H9 (cell line): ENCODE measurements at regions not wholly inside any gene's neighbourhood (a gene's known extent, or its start where the extent isn't known, plus 50 kb on each side); places are given as distances from the start of the nearest gene placed in this dataset.

Experiments used
- DNase-seq: peaks from one replicate; pipeline ENCODE4 v3.0.0-alpha.2; 2017
- H2AFZ ChIP-seq: one replicate; pipeline ENCODE4 v1.6.1; 2013; ENCODE audit warnings: mild to moderate bottlenecking, low read length, control low read depth, moderate library complexity
- H2AK5ac ChIP-seq: 2 replicates; pipeline ENCODE4 v1.6.1; 2013; ENCODE audit warnings: low read length, control low read depth, mixed read lengths; ENCODE audit not compliant: insufficient read length
- H2BK120ac ChIP-seq: one replicate; pipeline ENCODE4 v1.6.1; 2013; ENCODE audit warnings: low read depth, mild to moderate bottlenecking, low read length, control low read depth, inconsistent platforms; ENCODE audit not compliant: poor library complexity, severe bottlenecking
- H2BK12ac ChIP-seq: 2 replicates; pipeline ENCODE4 v1.6.1; 2013; ENCODE audit warnings: low read length, control low read depth, mixed read lengths, low read depth; ENCODE audit not compliant: insufficient read length
- H2BK15ac ChIP-seq: 2 replicates; pipeline ENCODE4 v1.6.1; 2013; ENCODE audit warnings: low read depth, low read length, control low read depth
- H2BK20ac ChIP-seq: one replicate; pipeline ENCODE4 v1.6.1; 2013; ENCODE audit warnings: low read depth, mild to moderate bottlenecking, low read length, control low read depth, inconsistent platforms; ENCODE audit not compliant: poor library complexity, severe bottlenecking
- H2BK5ac ChIP-seq: 2 replicates; pipeline ENCODE4 v1.6.1; 2013; ENCODE audit warnings: low read length, control low read depth, mixed read lengths; ENCODE audit not compliant: insufficient read length
- H3K14ac ChIP-seq: 2 replicates; pipeline ENCODE4 v1.6.1; 2013; ENCODE audit warnings: low read length, control low read depth; ENCODE audit not compliant: insufficient read depth
- H3K18ac ChIP-seq: 2 replicates; pipeline ENCODE4 v1.6.1; 2013; ENCODE audit warnings: low read depth, mild to moderate bottlenecking, mixed read lengths, low read length, control low read depth; ENCODE audit not compliant: insufficient read length
- H3K23ac ChIP-seq: 2 replicates; pipeline ENCODE4 v1.6.1; 2013; ENCODE audit warnings: low read length, control low read depth, mixed read lengths, low read depth; ENCODE audit not compliant: insufficient read length
- H3K23me2 ChIP-seq: 2 replicates; pipeline ENCODE4 v1.6.1; 2013; ENCODE audit warnings: low read depth, mild to moderate bottlenecking, mixed read lengths, low read length, control low read depth; ENCODE audit not compliant: insufficient read length, poor library complexity, severe bottlenecking
- H3K27ac ChIP-seq: 2 replicates; pipeline ENCODE4 v1.5.1; 2013; ENCODE audit warnings: low read length, control low read depth, mixed read lengths, low read depth; ENCODE audit not compliant: insufficient read length
- H3K27me3 ChIP-seq: 2 replicates; pipeline ENCODE4 v1.6.1; 2013; ENCODE audit warnings: low read length, control low read depth, inconsistent platforms; ENCODE audit not compliant: insufficient read depth
- H3K4ac ChIP-seq: 2 replicates; pipeline ENCODE4 v1.6.1; 2013; ENCODE audit warnings: low read depth, mild to moderate bottlenecking, control low read depth, inconsistent platforms, low read length, moderate library complexity
- H3K4me1 ChIP-seq: 2 replicates; pipeline ENCODE4 v1.6.1; 2013; ENCODE audit warnings: low read length, control low read depth, inconsistent platforms; ENCODE audit not compliant: insufficient read depth
- H3K4me2 ChIP-seq: 2 replicates; pipeline ENCODE4 v1.6.1; 2013; ENCODE audit warnings: low read length, control low read depth, mixed read lengths; ENCODE audit not compliant: insufficient read length, insufficient read depth
- H3K56ac ChIP-seq: 2 replicates; pipeline ENCODE4 v1.6.1; 2013; ENCODE audit warnings: low read depth, mild to moderate bottlenecking, mixed read lengths, low read length, control low read depth; ENCODE audit not compliant: insufficient read length
- H3K79me1 ChIP-seq: 2 replicates; pipeline ENCODE4 v1.6.1; 2013; ENCODE audit warnings: low read depth, mild to moderate bottlenecking, moderate library complexity, low read length, control low read depth, inconsistent platforms; ENCODE audit not compliant: insufficient read depth, poor library complexity, severe bottlenecking
- H3K79me2 ChIP-seq: 2 replicates; pipeline ENCODE4 v1.6.1; 2013; ENCODE audit warnings: low read length, control low read depth, inconsistent platforms; ENCODE audit not compliant: insufficient read depth
- H3K9ac ChIP-seq: 2 replicates; pipeline ENCODE4 v1.6.1; 2013; ENCODE audit warnings: low read length, control low read depth, mixed read lengths; ENCODE audit not compliant: insufficient read length; ENCODE audit errors: extremely low read depth
- H3K9me3 ChIP-seq: one replicate; pipeline ENCODE4 v1.6.1; 2013; ENCODE audit warnings: low read depth, low read length, inconsistent platforms; ENCODE audit not compliant: control insufficient read depth
- H3T11ph ChIP-seq: one replicate; pipeline ENCODE4 v1.6.1; 2013; ENCODE audit warnings: mild to moderate bottlenecking, low read length, control low read depth, inconsistent platforms
- H4K20me1 ChIP-seq: one replicate; pipeline ENCODE4 v1.6.1; 2013; ENCODE audit not compliant: control insufficient read depth, insufficient read length, insufficient read depth
- H4K5ac ChIP-seq: 2 replicates; pipeline ENCODE4 v1.6.1; 2013; ENCODE audit warnings: low read depth, mild to moderate bottlenecking, mixed read lengths, low read length, control low read depth; ENCODE audit not compliant: insufficient read length
- H4K8ac ChIP-seq: replicated peaks from 2 replicates; pipeline ENCODE4 v1.6.1; 2013; ENCODE audit warnings: low read length, control low read depth, mixed read lengths, low read depth; ENCODE audit not compliant: insufficient read length
- H4K91ac ChIP-seq: 2 replicates; pipeline ENCODE4 v1.6.1; 2013; ENCODE audit warnings: low read depth, mild to moderate bottlenecking, moderate library complexity, mixed read lengths, low read length, control low read depth; ENCODE audit not compliant: insufficient read length
- H3K27ac Mint-ChIP-seq, 3 experiments: 2 replicates in 2 of 3; 3 replicates in 1 of 3; pipeline ENCODE4 v1.8.0; 2020 to 2021; ENCODE audit warnings: mixed read lengths in 3 of 3, mild to moderate bottlenecking in 1 of 3, moderate library complexity in 1 of 3
- H3K27me3 Mint-ChIP-seq: 2 replicates; pipeline ENCODE4 v1.8.0; 2021; ENCODE audit warnings: low read depth, mild to moderate bottlenecking, moderate library complexity, mixed read lengths
- H3K36me3 Mint-ChIP-seq, 3 experiments: 2 replicates in 2 of 3; 3 replicates in 1 of 3; pipeline ENCODE4 v1.8.0; 2020 to 2021; ENCODE audit warnings: low read depth in 3 of 3, mixed read lengths in 3 of 3; ENCODE audit not compliant: insufficient read depth in 1 of 3
- H3K4me1 Mint-ChIP-seq, 2 experiments: 2 replicates each; pipeline ENCODE4 v1.8.0; 2020; ENCODE audit warnings: mixed read lengths in 2 of 2
- H3K4me3 Mint-ChIP-seq, 2 experiments: 2 replicates in 1 of 2; 3 replicates in 1 of 2; pipeline ENCODE4 v1.8.0; 2020 to 2021; ENCODE audit warnings: mild to moderate bottlenecking in 2 of 2, mixed read lengths in 2 of 2, moderate library complexity in 1 of 2
- H3K9me3 Mint-ChIP-seq, 2 experiments: 2 replicates in 1 of 2; 3 replicates in 1 of 2; pipeline ENCODE4 v1.8.0; 2020; ENCODE audit warnings: mild to moderate bottlenecking in 2 of 2, mixed read lengths in 2 of 2, moderate library complexity in 1 of 2
- CTCF ChIP-seq: fragments of 200-600 bp; sonication (generic); conservative IDR thresholded peaks from 3 replicates; pipeline ENCODE4 v1.8.0; 2021; ENCODE audit warnings: antibody characterized with exemption, mild to moderate bottlenecking
- WGBS: extraction: QIAGEN DNeasy Blood & Tissue Kit; methylation state at CpG from one replicate; pipeline ENCODE4 v1.1.7; 2013; ENCODE audit warnings: missing lambda C conversion rate, low lambda C conversion rate, mixed read lengths; ENCODE audit not compliant: insufficient read length; ENCODE audit errors: extremely low coverage; 5-methylcytosine and 5-hydroxymethylcytosine counted together

GRCh38 chr17:77458202-77459017 is 317.6 kb downstream of the SEC14L1 start:
- no peak overlapping the region for H2BK120ac ChIP-seq
- no peak overlapping the region for H2BK12ac ChIP-seq
- no peak overlapping the region for H3K18ac ChIP-seq
- H3K79me1 ChIP-seq, result peaks cover 9% of the 10 kb centered on the region
- no peaks in the 10 kb centered on the region; the same call in 1 of the 2 replicates for H3K4me1 ChIP-seq
- H4K91ac ChIP-seq, result no peak overlapping the region
- H3K4me2 ChIP-seq, result no peak overlapping the region
- no peak overlapping the region for H2BK15ac ChIP-seq
- H3K36me3 Mint-ChIP-seq, result peaks cover 0 to 13% (median 10%) of the 10 kb centered on the region in 3 experiments; a peak in 4 of 7 replicates
- H3K27ac Mint-ChIP-seq, result peak overlapping the region; percentile 80 to 86 (median 80); a peak in 5 of 7 replicates
- H3K4ac ChIP-seq, result no peak overlapping the region
- H3K79me2 ChIP-seq, result peaks cover 13% of the 10 kb centered on the region; the same call in 1 of the 2 replicates
- H3K27ac ChIP-seq, result no peak overlapping the region
- no peak overlapping the region for H3K9ac ChIP-seq
- H3K9me3 ChIP-seq, result no peaks in the 10 kb centered on the region
- no peak overlapping the region for H2BK20ac ChIP-seq
- no peaks in the 10 kb centered on the region for H3K27me3 Mint-ChIP-seq
- no peaks in the 10 kb centered on the region for H4K20me1 ChIP-seq
- no peak overlapping the region for H3K23ac ChIP-seq
- DNase-seq, result no peak
- H4K8ac ChIP-seq, result no peak overlapping the region
- WGBS, result no CpG with 5 or more reads among the region's 21 CpGs
- H3K4me1 Mint-ChIP-seq, result peaks cover 45 to 60% of the 10 kb centered on the region in 2 experiments
- no peak overlapping the region for H2BK5ac ChIP-seq
- no peak for TF ChIP-seq CTCF
- no peaks in the 10 kb centered on the region for H3K9me3 Mint-ChIP-seq
- H2AK5ac ChIP-seq, result no peak overlapping the region
- no peaks in the 10 kb centered on the region for H3K27me3 ChIP-seq
- no peak overlapping the region for H3T11ph ChIP-seq
- no peak overlapping the region for H3K14ac ChIP-seq
- no peak overlapping the region; a peak in 1 of 5 replicates for H3K4me3 Mint-ChIP-seq
- no peak overlapping the region for H2AFZ ChIP-seq
- H4K5ac ChIP-seq, result no peak overlapping the region
- no peak overlapping the region for H3K56ac ChIP-seq
- H3K23me2 ChIP-seq, result no peaks in the 10 kb centered on the region
